SK-MEL-5 (cell line): ENCODE measurements at regions not wholly inside any gene's neighbourhood (a gene's known extent, or its start where the extent isn't known, plus 50 kb on each side); places are given as distances from the start of the nearest gene placed in this dataset.

ENCODE experiments used
- DNase-seq: peaks from one replicate; pipeline ENCODE4 v3.0.0-alpha.2; 2016; ENCODE audit warnings: low read depth, low spot score
- in situ Hi-C: cut with HindIII; loops from 2 replicates; pipeline ENCODE4 v1.10.0; 2016; ENCODE audit warnings: low sequenced_read_pairs, high pct_unique_total_duplicates, low pct_unique_long_range_greater_than_20kb

DNA sequence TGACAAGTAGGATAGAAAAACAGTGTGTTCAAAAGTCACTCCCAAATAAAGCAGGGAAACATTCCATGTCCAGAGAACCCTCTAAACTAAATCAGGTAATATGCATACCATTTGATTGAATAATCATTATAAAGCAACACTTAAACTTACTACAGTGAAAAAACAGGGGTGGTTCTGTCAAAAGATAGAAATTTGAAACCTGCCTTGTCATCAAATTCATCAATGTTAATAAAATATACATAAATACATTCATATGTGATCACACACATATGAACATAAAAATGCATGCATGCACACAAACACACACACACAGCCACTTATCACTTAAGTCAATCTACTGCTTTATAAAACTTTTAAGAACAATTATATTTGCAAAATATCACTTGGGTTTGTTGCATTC, 485.8 kb upstream of the TECRL start:
- no peak for DNase-seq
- in situ Hi-C loops = no loop called here

DNA sequence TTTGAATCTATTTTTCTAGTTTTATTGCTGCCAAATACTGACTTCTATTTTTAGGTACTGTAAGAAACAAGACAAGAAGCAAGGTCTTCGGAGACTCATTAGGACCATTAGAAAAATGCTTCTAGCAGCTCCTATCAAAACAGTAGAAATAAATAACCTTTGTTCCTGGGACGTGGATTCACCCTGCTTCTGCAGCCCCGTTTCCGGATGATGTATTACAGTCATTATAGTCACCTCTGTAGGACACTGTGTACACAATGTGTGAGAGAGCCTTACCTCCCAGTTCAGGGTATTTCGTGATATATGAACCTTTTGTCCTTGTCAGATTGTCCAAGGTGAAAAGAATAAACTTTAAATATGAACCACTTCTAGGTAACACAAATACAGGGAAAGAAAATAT, 484.0 kb upstream of the TECRL start:
- DNase-seq = no peak
- in situ Hi-C loops = no loop called here

DNA sequence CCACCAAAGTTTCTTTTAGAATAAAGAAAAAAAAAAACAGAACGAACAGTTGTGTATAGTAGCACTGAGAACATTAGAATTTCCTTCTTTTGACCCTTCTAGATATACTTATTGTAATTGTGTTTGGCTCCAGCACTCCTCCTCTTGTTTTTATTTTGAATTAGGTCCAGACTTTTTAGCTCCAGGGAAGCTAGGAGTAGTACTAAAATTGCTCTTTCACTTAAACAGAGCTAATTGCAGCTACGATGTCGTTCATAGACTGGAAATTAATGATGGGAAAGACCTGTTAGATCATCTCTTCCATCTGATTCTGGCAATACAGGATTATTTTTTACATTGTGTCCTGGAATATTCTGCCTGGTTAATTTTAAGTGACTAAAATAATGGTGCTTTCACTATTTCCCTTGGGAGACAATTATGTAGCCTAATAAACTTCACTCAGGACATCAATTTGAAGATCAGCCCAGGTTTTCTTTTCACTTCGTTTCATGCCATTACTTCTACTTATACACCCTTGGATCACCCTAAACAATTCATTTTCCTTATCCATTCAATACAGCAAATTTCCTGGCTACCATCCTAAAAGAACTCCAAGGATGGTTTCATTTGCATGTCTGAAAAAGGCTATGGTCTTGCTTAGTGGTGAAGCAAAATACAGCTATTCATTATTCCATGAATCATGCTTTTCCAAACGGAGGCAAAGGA, 480.8 kb upstream of the TECRL start:
- DNase-seq = no peak
- in situ Hi-C loops = no loop called here

DNA sequence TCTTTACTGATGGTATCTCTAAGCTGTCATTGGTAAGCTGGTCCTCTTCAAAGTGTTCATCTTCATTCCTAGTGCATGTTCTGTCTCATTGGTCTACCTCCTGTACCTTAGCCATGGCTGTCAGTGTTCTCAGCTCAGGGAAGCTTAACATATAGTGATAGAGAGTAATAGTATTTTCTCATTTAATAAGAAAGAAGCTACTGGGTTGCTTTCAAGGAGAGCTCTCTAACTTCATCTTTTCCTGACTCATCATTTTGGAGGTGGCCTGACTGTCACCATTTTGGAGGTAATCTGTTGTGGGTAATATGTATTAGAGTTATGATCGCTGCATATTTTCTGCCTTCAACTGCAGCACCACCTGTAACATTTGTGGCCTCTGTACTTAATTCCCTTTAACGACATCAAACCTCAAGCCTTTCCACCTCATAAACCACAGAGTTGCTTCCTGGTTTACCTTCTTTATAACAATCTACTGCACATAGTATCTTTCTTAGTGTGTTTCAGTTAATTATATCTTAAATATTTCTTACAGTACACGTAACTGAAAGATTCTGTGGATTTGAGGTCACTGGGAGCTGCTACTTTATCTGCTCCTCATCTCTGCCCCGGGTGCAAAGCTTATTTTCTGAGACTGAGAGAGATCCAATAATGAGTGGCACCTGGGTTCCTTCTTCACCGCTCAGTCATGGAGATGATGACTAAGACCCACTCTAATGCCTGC, 474.0 kb upstream of the TECRL start:
- in situ Hi-C loops = no loop called here
- DNase-seq = no peak

DNA sequence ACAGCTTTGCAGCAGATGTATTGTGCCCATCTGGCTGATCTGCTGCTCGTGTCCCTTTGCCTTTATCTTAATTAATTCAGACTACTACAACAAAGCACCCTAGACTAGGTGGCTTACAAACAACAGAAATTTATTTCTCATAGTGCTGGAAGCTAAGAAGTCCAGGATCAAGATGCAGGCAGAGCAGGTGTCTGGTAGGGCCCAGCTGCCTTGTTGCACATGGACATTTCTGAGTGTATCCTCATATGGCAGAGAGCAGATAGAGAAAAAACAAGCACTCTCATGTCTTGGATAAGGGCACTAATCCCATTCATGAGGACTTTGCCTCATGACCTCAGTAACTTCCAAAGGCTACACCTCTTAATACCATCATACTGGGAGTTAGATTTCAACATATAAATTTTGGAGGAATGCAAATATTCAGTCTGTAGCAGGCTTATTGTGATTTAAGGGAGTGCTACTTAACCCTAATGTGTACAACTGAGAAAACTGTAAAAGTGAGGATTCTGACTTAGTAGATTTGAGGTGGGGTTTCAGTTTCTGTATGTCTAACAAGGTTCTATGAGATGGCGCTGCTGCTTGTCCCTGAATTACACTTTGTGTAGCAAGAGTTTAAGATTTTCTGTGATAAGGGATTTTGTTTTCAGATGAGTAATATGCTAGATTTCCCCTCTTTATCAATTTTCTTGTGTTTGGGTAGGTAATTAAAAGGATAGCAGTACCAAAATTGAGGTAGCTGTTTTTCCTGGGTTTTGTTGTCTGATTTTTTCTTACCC, 473.2 kb upstream of the TECRL start:
- DNase-seq = no peak
- in situ Hi-C loops = no loop called here

DNA sequence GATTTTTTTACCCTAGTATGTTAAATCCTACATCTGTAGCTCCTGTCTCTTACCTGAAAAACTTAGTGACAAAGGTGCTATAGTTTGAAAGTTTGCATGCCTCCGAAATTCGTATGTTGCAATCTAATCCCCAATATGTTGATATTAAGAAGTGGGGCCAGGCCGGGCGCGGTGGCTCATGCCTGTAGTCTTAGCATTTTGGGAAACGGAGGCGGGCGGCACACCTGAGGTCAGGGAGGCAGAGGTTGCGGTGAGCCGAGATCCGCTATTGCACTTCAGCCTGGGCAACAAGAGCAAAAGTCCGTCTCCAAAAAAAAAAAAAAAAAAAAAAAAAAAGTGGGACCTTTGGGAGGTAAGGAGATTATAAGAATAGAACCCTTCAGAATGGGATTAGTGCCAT, 471.3 kb upstream of the TECRL start:
- no peak for DNase-seq

DNA sequence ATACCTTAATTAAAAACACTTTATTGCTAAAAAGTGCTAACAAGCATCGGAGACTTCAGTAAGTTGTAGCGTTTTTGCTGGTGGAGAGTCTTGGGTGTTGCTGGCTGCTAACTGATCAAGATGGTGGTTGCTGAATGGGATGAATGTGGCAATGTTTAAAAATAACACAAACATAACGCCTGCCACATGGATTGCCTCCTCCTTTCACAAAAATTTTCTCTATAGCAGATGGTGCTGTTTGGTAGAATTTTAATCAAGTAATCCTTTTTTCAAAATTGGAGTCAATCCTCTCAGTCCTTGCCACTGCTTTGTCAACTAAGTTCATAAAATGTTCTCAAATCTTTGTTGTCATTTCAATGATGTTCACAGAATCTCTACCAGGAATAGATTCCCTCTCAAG, 466.8 kb upstream of the TECRL start:
- DNase-seq = no peak
- in situ Hi-C loops = no loop called here

More for the DNA sequence above, 471.3 kb upstream of the TECRL start:
- in situ Hi-C loops = no loop called here

DNA sequence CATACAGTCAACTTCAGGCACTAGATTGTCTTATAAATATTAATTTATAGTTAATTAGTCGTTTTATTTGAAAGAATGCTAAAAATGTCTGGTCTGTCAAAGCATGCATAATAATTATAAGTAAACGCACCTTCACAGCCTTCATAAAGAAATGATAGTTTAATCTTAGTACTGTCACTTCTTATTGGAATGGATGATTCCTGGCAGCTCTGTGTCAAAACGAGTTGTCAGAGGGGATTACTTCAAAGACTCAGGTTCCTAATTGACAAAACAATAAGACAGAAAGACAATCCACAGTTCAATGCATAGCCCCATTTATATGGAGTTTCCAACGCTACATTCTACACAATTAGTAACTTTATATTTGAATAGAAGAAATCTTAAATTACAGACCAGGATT, 461.3 kb upstream of the TECRL start:
- in situ Hi-C loops = no loop called here
- DNase-seq = no peak

DNA sequence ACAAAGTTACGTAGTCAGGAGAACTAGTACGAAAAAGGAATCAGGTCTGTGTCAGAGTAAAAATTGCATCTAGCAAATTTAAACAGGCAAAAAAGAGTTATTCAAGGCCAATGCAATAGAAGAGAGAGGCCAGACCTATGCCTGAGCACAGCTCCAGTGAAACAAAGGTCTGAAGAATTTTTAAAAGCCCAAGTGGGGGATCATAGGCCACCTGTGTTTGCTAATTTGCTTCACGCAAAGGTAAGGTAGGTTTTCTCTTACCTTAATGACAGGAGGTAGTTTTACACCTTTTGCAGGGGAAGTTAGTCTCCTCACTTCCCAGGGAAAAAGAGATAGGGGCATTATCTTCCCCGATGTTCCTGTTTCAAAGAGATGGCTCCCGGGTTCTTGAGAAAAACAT, 448.6 kb upstream of the TECRL start:
- in situ Hi-C loops = no loop called here
- DNase-seq = no peak

DNA sequence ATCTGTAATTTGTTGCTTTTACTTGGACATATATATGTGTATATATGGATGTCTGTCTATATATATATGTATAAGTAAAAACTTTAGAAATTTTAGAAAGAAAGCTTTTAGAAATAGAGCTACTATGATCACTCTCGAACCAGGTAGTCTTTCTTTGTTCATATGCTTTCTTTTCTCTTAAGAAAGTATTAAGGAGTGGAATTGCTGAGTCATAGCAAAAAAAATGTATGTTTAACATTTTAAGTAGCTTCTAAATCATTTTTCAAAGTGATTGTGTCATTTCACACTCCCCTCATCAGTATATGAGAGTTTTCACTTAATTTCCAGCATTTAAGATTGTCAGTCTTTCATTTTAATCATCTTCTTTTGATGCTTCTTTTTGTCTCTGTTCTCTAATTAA, 447.9 kb upstream of the TECRL start:
- DNase-seq = no peak
- in situ Hi-C loops = no loop called here

DNA sequence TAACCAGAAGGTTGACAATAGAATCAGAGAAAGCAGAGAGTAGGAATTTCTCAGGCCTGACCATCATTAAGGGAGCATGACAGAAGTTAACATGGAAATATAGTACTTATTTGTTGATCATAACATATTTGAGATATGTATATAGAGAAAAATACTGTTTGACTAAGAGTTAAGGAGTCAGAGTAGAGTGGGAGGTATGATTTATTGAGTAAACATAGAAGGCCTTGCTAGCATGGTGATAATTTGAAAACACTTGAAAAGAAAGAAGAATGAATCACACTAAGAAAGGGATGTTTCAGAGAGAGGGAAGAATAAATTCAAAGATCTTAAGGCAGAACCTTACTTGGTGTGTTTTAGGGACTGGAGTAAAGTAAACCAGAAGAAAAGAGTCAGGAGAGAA, 437.2 kb upstream of the TECRL start:
- no peak for DNase-seq
- in situ Hi-C loops = no loop called here

DNA sequence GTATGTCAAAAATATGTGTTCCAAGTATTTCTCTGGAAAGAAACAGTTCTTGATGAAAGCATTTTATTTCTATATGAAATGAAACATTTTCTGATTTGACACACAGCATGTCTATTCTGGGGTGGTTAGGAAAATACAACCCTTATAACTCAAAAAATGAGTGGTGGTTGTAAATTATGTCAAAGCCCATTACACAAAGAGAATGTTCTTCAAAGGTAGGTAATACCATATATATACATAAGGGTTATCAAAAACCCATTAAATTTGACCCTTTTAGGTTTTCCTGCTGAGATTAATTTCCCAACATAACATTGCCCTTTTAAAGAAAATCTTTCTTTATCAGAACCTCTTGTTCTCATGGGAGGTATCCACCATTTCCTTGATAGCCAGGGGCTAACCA, 420.5 kb upstream of the TECRL start:
- in situ Hi-C loops = no loop called here

DNA sequence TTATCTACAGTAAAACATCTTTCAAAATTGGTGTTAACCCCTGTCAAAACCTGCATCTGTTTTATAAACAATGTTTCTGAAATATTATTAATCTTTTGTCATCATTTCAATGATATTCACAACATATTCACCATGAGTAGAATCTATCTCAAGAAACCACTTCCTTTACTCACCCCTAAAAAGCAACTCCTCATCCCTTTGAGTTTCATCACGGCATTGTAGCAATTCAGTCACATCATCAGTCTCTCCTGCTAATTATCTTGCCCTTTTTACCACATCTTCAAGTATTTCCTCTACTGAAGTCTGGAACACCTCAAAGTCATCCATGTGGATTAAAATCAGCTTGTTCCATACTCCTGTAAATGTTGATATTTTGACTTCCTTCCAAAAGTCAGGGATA, 415.3 kb upstream of the TECRL start:
- DNase-seq = no peak
- in situ Hi-C loops = no loop called here

More for the DNA sequence above, 420.5 kb upstream of the TECRL start:
- DNase-seq = no peak

DNA sequence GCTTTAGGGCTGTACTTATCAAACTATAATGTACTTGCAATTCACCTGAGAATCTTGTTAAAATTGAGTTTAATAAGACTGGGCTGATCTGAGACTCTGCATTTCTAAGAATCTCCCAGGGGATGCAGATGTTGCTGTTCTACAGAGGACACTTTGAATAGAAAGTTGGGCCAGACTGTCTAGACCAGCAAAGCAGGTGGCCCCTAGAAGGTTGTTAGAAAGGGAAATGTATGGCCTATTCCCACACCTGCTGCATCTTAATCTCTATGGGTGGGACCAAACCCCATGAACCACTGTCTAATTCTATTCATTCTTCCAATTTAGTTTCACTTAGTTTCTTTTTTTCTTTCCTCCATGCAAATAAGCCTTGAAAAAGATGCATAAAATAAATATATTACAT, 413.2 kb upstream of the TECRL start:
- no peak for DNase-seq
- in situ Hi-C loops = no loop called here

DNA sequence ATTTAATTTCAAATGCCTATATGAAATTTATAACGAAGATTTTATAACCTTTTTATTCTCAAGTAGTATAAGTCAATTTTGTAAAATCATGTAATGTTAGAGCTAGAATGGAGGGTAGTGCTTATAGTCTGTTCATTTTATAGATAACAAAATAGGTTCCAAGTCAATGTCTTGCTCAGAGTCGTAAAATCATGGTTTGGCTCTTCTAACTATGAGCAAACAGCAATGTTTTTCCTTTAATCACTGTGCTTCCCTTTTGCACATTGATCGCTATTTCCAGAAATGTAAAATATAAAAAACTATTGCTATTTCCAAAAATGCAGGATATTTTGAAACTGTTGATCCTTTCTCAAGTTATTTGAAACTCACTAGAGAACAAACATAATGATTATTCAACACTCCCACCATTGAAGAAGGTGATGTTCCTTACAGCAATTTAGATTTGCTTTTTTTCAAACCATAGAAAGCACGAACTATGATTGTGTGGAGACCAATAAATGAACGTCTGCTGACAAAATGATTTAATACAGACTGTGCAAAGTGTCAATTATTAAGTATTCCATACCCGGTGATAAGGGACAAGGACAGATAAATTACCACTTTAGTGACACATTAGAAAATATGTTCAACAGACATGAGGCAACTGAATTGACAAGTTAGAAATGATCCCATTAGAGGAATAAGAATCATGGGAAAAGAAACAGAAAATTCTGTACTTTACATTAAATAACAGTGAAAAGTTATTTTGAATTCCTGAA, 412.1 kb upstream of the TECRL start:
- in situ Hi-C loops = no loop called here
- DNase-seq = no peak

DNA sequence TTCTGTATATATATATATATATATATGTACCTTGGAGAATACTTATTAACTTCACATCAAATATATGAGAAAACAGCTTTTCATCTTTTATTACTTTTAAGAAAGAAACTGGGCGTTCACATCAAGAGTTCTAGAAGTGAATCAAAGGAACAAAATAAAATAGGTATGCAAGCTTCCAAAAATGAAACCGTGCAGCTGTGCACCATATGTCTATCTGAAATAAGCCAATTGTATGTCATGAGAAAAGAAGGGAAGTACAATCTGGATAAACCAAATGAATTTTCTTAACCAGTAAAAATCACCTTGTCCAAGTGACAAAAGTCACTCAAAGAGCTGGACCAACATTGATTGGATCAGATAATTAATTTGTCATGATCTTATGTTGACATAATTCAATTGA, 405.4 kb upstream of the TECRL start:
- no peak for DNase-seq
- in situ Hi-C loops = no loop called here

DNA sequence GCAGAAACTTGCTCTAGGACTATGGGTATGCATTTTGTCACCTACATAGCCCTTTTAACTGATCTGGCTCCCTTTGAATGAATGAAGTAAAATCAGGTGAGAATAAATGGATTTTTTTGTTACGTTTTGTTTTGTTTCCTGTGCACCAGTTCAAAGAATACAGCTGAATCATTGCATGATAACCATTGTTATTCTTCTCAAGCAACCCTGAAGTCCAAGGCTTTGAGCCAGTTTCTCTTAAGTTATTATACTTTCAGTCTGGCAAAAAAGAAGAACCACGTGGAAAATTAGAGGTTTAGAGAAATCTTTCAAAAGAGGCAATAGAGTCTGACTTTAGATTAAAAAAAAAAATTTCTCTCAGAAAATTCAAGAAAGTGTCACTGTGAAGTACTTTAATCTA, 398.6 kb upstream of the TECRL start:
- in situ Hi-C loops = no loop called here
- DNase-seq = no peak

DNA sequence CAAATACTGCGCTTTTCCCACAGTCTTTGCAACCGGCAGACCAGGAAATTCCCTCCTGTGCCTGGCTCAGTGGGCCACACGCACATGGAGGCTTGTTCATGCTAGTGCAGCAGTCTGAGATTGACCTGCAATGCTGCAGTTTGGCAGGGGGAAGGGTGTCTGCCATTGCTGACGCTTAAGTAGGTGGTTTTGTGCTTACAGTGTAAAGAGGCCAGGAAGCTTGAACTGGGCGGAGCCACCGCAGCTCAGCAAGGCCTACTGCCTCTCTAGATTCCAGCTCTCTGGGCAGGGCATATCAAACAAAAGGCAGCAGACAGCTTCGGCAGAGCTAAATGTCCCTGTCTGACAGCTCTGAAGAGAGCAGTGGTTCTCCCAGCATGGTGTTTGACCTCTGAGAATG, 390.5 kb upstream of the TECRL start:
- DNase-seq = no peak
- in situ Hi-C loops = no loop called here
